Transverse colon (tissue), 4 donors: ENCODE measurements at regions not wholly inside any gene's neighbourhood (a gene's known extent, or its start where the extent isn't known, plus 50 kb on each side); places are given as distances from the start of the nearest gene placed in this dataset.

Experiments
- DNase-seq: peaks from one replicate; pipeline ENCODE4 v3.0.0-alpha.2; 2019
- H3K27ac ChIP-seq, 4 donors: fragments of 200-600 bp; sonication (generic); 2 replicates each; pipeline ENCODE4 v1.5.1; 2016 to 2018; ENCODE audit warnings: inconsistent platforms in 4 of 4
- H3K27me3 ChIP-seq: fragments of 200-600 bp; sonication (generic); 2 replicates; pipeline ENCODE4 v1.5.1; 2017; ENCODE audit warnings: inconsistent platforms
- H3K36me3 ChIP-seq, 4 donors: fragments of 200-600 bp; sonication (generic); 2 replicates each; pipeline ENCODE4 v1.5.1; 2017 to 2019; ENCODE audit warnings: inconsistent platforms in 4 of 4
- H3K4me1 ChIP-seq, 4 donors: fragments of 200-600 bp; sonication (generic); 2 replicates each; pipeline ENCODE4 v1.5.1; 2017 to 2020; ENCODE audit warnings: inconsistent platforms in 4 of 4
- H3K4me3 ChIP-seq, 4 donors: fragments of 200-600 bp; sonication (generic); 1 replicate in 1 of 4; 2 replicates in 3 of 4; pipeline versions ENCODE4 v1.5.1 to v1.6.1; 2017 to 2019; ENCODE audit warnings: inconsistent platforms in 4 of 4
- H3K9me3 ChIP-seq, 2 donors: fragments of 200-600 bp; sonication (generic); 2 replicates each; pipeline ENCODE4 v1.5.1; 2017 to 2019; ENCODE audit warnings: inconsistent platforms in 2 of 2
- EP300 ChIP-seq: sonication (generic); formaldehyde crosslinking; IDR thresholded peaks from one replicate; pipeline ENCODE4 v1.6.1; 2017; ENCODE audit warnings: antibody characterized with exemption, low read depth
- POLR2A ChIP-seq: fragments of 450-650 bp; IDR thresholded peaks from one replicate; pipeline ENCODE4 v1.6.1; 2016; ENCODE audit warnings: antibody characterized with exemption, mild to moderate bottlenecking, moderate library complexity
- POLR2AphosphoS5 ChIP-seq, 3 donors: sonication (generic); formaldehyde crosslinking; IDR thresholded peaks; one replicate each; pipeline ENCODE4 v1.6.1; 2016; ENCODE audit warnings: antibody characterized with exemption in 3 of 3
- WGBS, 2 donors: methylation state at CpG; one replicate each; pipeline ENCODE4 v1.1.5; 2018; ENCODE audit warnings: low coverage in 1 of 2; 5-methylcytosine and 5-hydroxymethylcytosine counted together
- in situ Hi-C, 4 donors: fragments of 200-750 bp; cut with MboI; loops; one replicate each; pipeline versions ENCODE4 v1.15.0 to v1.15.1; 2017; ENCODE audit warnings: low sequenced_read_pairs in 3 of 4, low pct_ligation_motif_present in 1 of 4, low pct_unique_long_range_greater_than_20kb in 1 of 4
- intact Hi-C: fragments of 100-400 bp; cut with DNase I; formaldehyde crosslinking; loops from one replicate; pipeline ENCODE4 v1.15.1; 2023; ENCODE audit warnings: low total_unique reads
- TF ChIP-seq, protein P1 (sequence below), 5 experiments: fragments of 200-600 bp in 3 of 5; fragments of 450-650 bp in 2 of 5; sonication (generic) in 3 of 5; IDR thresholded peaks; 1 replicate in 2 of 5; 2 replicates in 3 of 5; pipeline ENCODE4 v1.5.1; 2016 to 2017; ENCODE audit warnings: antibody characterized with exemption in 5 of 5, inconsistent platforms in 3 of 5, mild to moderate bottlenecking in 2 of 5, moderate library complexity in 1 of 5

DNA sequence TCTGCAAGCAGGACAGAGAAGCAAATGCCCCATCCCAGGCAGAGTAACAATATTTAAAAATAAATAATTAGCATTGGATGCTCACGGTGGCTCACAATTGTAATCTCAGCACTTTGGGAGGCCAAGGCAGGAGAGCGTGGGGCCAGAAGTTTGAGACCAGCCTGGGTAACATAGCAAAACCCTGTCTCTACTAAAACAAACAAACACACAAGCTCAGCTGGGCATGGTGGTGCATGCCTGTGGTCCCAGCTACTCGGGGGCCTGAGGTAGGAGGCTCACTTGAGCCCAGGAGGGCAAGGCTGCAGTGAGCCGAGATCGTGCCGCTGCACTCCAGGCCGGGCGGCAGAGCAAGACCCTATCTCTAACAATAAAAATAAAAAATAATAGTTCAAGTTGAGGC, 74.7 kb upstream of the NCOR2 start:
- H3K27ac ChIP-seq = no peak overlapping the region
- no peaks in the 10 kb centered on the region for H3K36me3 ChIP-seq
- H3K4me3 ChIP-seq = no peak overlapping the region
- no peaks in the 10 kb centered on the region for H3K9me3 ChIP-seq
- no peaks in the 10 kb centered on the region for H3K27me3 ChIP-seq
- intact Hi-C loops (no loop called here), in situ Hi-C loops (no loop called here)
- 95% methylated on average over 8 of the region's 8 CpGs; no CpG with 5 or more reads in 1 of the 2 donors for WGBS, 2 donors
- H3K4me1 ChIP-seq = peaks cover 0 to 8% (median 1%) of the 10 kb centered on the region in 4 donors
- DNase-seq = no peak
- TF ChIP-seq EP300 (no peak), POLR2A (no peak), POLR2AphosphoS5 (IDR thresholded peaks at IDR 0.05) (no peak)
- TF ChIP-seq, protein P1, sequence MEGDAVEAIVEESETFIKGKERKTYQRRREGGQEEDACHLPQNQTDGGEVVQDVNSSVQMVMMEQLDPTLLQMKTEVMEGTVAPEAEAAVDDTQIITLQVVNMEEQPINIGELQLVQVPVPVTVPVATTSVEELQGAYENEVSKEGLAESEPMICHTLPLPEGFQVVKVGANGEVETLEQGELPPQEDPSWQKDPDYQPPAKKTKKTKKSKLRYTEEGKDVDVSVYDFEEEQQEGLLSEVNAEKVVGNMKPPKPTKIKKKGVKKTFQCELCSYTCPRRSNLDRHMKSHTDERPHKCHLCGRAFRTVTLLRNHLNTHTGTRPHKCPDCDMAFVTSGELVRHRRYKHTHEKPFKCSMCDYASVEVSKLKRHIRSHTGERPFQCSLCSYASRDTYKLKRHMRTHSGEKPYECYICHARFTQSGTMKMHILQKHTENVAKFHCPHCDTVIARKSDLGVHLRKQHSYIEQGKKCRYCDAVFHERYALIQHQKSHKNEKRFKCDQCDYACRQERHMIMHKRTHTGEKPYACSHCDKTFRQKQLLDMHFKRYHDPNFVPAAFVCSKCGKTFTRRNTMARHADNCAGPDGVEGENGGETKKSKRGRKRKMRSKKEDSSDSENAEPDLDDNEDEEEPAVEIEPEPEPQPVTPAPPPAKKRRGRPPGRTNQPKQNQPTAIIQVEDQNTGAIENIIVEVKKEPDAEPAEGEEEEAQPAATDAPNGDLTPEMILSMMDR (IDR thresholded peaks at IDR 0.05) = no peak

DNA sequence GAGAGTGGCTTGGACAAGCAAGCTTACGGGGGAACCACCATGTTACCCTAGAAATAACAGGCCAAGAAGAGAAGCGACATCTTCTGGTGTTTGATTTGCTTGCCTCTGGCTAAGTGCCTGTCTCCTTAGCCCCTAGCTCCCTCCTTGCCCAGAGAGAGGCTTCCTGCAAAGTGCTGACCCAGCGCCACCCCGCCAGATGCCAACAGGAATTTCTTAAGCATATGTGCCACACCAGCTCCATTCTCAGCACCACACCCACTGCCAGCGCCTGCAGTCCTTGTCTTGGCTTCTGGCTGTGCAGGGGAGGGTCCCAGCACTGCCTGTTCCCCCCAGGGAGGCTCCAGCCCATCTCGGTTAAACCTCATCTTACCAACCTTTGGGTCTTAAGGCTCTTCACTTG, 74.2 kb upstream of the NCOR2 start:
- WGBS, 2 donors = 81 to 100% methylated on average over 2 to 6 of the region's 6 CpGs
- TF ChIP-seq, protein P1 (IDR thresholded peaks at IDR 0.05) = no peak
- TF ChIP-seq POLR2AphosphoS5 (IDR thresholded peaks at IDR 0.05) (no peak), POLR2A (no peak), EP300 (no peak)
- no peak overlapping the region for H3K27ac ChIP-seq
- H3K36me3 ChIP-seq = no peaks in the 10 kb centered on the region
- intact Hi-C loops = no loop called here
- DNase-seq = no peak
- no peaks in the 10 kb centered on the region for H3K9me3 ChIP-seq
- in situ Hi-C loops = no loop called here
- no peak overlapping the region for H3K4me3 ChIP-seq
- H3K4me1 ChIP-seq = peaks cover 0 to 12% (median 2%) of the 10 kb centered on the region in 4 donors
- no peaks in the 10 kb centered on the region for H3K27me3 ChIP-seq

DNA sequence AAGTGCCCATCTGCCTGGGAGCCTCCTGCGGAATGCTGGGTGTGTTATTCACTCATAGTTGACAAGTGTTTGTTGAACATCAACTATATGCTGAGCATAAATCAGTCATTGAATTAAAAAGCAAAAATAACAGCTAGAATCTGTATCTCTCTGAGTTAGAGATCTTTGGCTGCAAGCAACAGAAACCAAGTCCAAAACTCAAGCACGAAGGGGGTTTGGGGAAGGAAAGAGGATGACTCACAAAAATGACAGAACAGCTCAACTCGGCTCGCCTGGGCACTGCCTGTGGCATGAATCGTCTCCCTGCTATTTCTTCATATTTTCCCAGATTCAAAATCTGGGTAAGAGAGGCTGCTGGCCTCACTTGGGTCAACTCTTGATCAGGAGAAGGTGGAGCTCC, 72.6 kb upstream of the NCOR2 start:
- in situ Hi-C loops = no loop called here
- no peak for TF ChIP-seq POLR2AphosphoS5 (IDR thresholded peaks at IDR 0.05)
- TF ChIP-seq, protein P1 (IDR thresholded peaks at IDR 0.05) = no peak
- TF ChIP-seq EP300 = no peak
- TF ChIP-seq POLR2A = no peak
- intact Hi-C loops = no loop called here
- no peak for DNase-seq
- Histone ChIP-seq H3K9me3 (no peaks in the 10 kb centered on the region), H3K4me1 (peaks cover 0 to 19% (median 4%) of the 10 kb centered on the region in 4 donors), H3K27me3 (no peaks in the 10 kb centered on the region), H3K4me3 (no peak overlapping the region), H3K36me3 (no peaks in the 10 kb centered on the region), H3K27ac (no peak overlapping the region)
- WGBS, 2 donors = 57 to 61% methylated on average over 4 to 5 of the region's 5 CpGs

DNA sequence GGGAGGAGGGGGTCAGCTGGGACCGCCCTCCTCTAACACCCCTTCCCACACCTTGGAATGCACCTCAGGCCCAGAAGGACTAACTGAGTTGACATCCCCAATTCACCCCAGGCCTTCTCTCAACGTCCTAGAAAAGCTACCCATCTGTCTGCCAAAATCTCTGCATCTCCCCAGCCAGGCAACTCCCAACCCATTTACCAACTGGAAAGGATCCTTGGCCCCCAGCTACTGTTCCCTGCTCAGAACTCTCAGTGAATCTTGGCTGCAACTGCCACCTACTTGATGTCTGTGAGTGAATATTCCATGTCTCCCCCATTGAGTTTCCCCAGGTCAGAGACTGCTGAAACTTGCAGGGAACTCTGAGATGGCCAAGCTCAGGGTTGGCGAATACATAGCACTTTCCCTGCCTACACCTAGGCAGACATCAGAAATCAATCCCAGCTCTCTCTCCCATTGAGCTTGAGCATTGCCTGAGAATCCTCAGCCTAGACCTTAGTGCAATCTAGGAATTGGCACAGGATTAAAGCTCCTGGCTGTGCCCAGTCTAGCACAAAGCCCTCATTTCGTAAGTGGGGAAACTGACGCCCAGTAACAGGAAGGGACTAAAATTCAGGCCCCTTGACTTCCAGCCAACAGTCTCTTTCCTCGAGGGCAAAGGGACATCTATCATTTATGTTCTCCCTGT, 71.9 kb upstream of the NCOR2 start:
- Histone ChIP-seq H3K4me1 (peaks cover 0 to 19% (median 4%) of the 10 kb centered on the region in 4 donors), H3K27me3 (no peaks in the 10 kb centered on the region), H3K9me3 (no peaks in the 10 kb centered on the region), H3K4me3 (no peak overlapping the region), H3K27ac (no peak overlapping the region), H3K36me3 (no peaks in the 10 kb centered on the region)
- in situ Hi-C loops = no loop called here
- 60 to 61% methylated on average over 3 to 6 of the region's 6 CpGs for whole genome bisulfite sequencing, 2 donors
- no peak for DNase-seq
- intact Hi-C loops = no loop called here
- TF ChIP-seq POLR2AphosphoS5 (IDR thresholded peaks at IDR 0.05) (no peak), EP300 (no peak), POLR2A (no peak)
- TF ChIP-seq, protein P1 (IDR thresholded peaks at IDR 0.05) = no peak
